ENCODE measurements at regions not wholly inside any gene's neighbourhood (a gene's known extent, or its start where the extent isn't known, plus 50 kb on each side); places are given as distances from the start of the nearest gene placed in this dataset.

DNA sequence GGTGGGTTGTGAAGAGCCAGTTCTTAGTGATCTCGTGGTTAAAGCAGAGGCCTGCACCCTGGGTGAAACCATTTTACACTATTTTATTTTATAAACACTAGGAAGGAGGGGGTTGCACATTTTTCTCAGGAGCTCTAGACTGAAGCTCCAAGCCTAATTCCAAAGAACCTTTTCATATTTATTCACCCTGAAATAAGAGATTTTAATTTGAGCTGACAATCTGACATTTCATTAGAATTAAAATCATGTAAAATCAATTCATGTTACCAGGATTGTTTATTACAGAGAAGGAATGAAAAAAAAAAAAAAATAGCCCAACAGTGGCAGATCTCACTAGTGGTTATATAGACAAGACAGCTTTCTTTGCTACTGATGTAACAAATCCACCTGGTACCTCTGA lies 222.5 kb upstream of the SOX4 start:
- no peak for DNase-seq
- no TSS peak for BruUV-seq (replicated peaks)
- intact Hi-C loops (cut with micrococcal nuclease; ENCODE audit: unreplicated experiment) = no loop called here
- TF ChIP-seq, protein P1, sequence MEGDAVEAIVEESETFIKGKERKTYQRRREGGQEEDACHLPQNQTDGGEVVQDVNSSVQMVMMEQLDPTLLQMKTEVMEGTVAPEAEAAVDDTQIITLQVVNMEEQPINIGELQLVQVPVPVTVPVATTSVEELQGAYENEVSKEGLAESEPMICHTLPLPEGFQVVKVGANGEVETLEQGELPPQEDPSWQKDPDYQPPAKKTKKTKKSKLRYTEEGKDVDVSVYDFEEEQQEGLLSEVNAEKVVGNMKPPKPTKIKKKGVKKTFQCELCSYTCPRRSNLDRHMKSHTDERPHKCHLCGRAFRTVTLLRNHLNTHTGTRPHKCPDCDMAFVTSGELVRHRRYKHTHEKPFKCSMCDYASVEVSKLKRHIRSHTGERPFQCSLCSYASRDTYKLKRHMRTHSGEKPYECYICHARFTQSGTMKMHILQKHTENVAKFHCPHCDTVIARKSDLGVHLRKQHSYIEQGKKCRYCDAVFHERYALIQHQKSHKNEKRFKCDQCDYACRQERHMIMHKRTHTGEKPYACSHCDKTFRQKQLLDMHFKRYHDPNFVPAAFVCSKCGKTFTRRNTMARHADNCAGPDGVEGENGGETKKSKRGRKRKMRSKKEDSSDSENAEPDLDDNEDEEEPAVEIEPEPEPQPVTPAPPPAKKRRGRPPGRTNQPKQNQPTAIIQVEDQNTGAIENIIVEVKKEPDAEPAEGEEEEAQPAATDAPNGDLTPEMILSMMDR (IDR thresholded peaks at IDR 0.05; ENCODE audit: unreplicated experiment) = no peak
- H3K4me3 Mint-ChIP-seq (ENCODE audit: low read depth, unreplicated experiment) = no peak overlapping the region
- CTCF ChIA-PET = interaction anchor here (0.6 to 1.7 kb wide), 4 partner anchors 12 to 216 kb away, joined by 3 to 4 read pairs (median 3); no protein-coding TSS in a partner anchor
- H3K27ac Mint-ChIP-seq (ENCODE audit: unreplicated experiment) = no peak overlapping the region
- H3K4me1 Mint-ChIP-seq (ENCODE audit: low read depth, unreplicated experiment) = peaks cover 9% of the 10 kb centered on the region
- no peaks in the 10 kb centered on the region for H3K27me3 Mint-ChIP-seq (ENCODE audit: unreplicated experiment)
- no peaks in the 10 kb centered on the region for H3K36me3 Mint-ChIP-seq (ENCODE audit: insufficient read depth, unreplicated experiment)
- no peaks in the 10 kb centered on the region for H3K9me3 Mint-ChIP-seq (ENCODE audit: low read depth, unreplicated experiment)

DNA sequence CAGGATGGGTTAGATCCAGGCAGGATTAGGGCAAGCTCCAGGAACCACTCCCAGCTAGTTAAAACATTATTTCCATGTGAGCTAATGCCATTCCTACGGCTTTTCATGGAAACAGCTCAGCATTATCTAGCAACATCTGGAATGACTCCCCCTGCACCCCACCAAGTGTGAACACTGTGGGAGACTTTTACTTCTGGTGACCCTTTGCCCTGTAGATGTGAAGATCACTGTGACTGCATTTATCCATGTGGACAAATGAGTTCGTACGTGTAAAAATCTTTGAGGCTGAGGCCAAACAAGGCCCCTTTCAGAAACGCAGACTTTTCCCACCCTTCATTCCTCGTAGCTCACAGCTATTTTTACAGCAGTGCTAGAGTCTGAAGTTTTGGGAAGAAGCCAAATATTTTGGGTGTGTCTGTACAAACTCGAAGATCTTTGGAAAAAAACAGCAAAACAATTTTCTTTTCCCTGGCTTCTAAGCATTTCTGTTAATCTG lies 221.8 kb upstream of the SOX4 start:
- DNase-seq = no peak
- H3K27me3 Mint-ChIP-seq (ENCODE audit: unreplicated experiment) = no peaks in the 10 kb centered on the region
- peaks cover 9% of the 10 kb centered on the region for H3K4me1 Mint-ChIP-seq (ENCODE audit: low read depth, unreplicated experiment)
- H3K36me3 Mint-ChIP-seq (ENCODE audit: insufficient read depth, unreplicated experiment) = no peaks in the 10 kb centered on the region
- no peak overlapping the region for H3K4me3 Mint-ChIP-seq (ENCODE audit: low read depth, unreplicated experiment)
- no peaks in the 10 kb centered on the region for H3K9me3 Mint-ChIP-seq (ENCODE audit: low read depth, unreplicated experiment)
- CTCF ChIA-PET = interaction anchor here (0.7 to 1.7 kb wide), 4 partner anchors 12 to 216 kb away, joined by 3 to 6 read pairs (median 4); no protein-coding TSS in a partner anchor
- TF ChIP-seq, protein P1 (IDR thresholded peaks at IDR 0.05; ENCODE audit: unreplicated experiment) = no peak
- H3K27ac Mint-ChIP-seq (ENCODE audit: unreplicated experiment) = no peak overlapping the region
- intact Hi-C loops (cut with micrococcal nuclease; ENCODE audit: unreplicated experiment) = no loop called here
- BruUV-seq (replicated peaks) = no TSS peak

DNA sequence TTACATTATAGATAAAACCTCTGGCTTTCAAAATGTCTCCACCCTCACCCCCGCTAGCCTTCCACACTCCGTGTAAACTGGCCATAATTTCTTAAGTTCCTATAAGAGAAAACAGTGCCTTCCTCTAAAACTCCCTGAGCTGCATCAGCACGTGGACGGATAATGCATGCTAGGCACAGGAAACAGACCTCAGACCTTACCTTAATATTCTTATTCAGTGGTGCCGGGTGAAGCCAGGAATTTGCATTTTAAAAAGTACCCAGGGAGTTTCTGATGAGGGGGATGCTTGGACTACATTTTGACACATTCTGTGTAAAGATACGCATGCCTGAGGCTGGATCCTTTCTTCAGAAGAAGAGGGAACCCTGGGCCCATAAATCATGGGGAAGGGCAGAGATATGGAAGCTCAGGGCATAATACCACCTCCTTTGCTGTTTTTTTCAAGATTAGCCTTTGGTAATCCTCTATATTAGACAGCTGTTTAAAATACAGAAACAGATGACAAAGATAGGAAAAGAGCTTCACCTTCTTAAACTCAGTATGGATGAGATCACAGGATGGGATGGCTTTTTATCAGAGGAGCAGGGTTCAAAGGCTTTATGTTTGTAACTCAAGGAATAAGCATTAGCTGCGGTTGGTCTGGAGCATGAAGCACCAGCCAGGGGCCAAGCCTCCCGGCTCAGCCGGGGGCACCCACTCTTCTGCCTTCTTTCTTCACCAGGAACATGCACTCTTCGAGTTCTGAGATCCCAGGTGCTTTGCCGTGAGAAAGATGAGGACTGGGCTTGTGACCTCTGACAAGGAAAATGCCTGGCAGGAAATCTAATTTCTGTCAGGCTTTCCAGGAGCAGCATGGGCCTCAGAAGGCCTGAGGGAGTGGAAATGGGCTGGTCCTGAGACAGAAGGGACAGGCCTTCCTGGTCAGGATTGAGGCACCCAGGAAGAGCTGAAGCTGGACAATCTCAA lies 218.1 kb upstream of the SOX4 start:
- Mint-ChIP-seq H3K9me3 (ENCODE audit: low read depth, unreplicated experiment) (no peaks in the 10 kb centered on the region), H3K4me1 (ENCODE audit: low read depth, unreplicated experiment) (peaks cover 21% of the 10 kb centered on the region), H3K36me3 (ENCODE audit: insufficient read depth, unreplicated experiment) (no peaks in the 10 kb centered on the region), H3K27ac (ENCODE audit: unreplicated experiment) (no peak overlapping the region), H3K27me3 (ENCODE audit: unreplicated experiment) (no peaks in the 10 kb centered on the region), H3K4me3 (ENCODE audit: low read depth, unreplicated experiment) (no peak overlapping the region)
- CTCF ChIA-PET = interaction anchor here (0.6 kb wide), 1 partner anchor 19 kb away, joined by 5 read pairs; no protein-coding TSS in a partner anchor
- TF ChIP-seq, protein P1 (IDR thresholded peaks at IDR 0.05; ENCODE audit: unreplicated experiment) = no peak
- BruUV-seq (replicated peaks) = no TSS peak
- intact Hi-C loops (cut with micrococcal nuclease; ENCODE audit: unreplicated experiment) = no loop called here
- no peak for DNase-seq

DNA sequence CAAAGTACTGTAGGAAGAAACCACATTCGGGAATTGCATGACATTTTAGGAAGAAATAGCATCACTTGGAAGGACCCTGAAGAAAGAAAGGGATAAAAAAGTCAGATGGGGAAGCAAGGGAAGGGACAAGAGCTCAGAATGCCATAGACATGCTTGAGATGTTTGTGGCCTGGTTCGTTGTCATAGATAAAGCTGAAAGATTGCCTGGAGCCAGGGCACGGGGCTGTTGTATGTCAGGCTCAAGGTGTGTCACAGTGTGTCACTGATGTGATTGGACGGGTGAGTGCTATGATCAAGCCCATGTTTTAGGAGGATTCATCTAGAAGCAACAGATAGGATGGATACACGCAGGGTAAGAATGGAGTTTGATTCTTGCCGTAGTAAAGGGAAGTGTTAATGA lies 216.2 kb upstream of the SOX4 start:
- intact Hi-C loops (cut with micrococcal nuclease; ENCODE audit: unreplicated experiment) = no loop called here
- Mint-ChIP-seq H3K9me3 (ENCODE audit: low read depth, unreplicated experiment) (no peaks in the 10 kb centered on the region), H3K27ac (ENCODE audit: unreplicated experiment) (no peak overlapping the region), H3K27me3 (ENCODE audit: unreplicated experiment) (no peaks in the 10 kb centered on the region), H3K4me3 (ENCODE audit: low read depth, unreplicated experiment) (no peak overlapping the region), H3K4me1 (ENCODE audit: low read depth, unreplicated experiment) (peaks cover 21% of the 10 kb centered on the region), H3K36me3 (ENCODE audit: insufficient read depth, unreplicated experiment) (peaks cover 6% of the 10 kb centered on the region)
- TF ChIP-seq, protein P1 (IDR thresholded peaks at IDR 0.05; ENCODE audit: unreplicated experiment) = no peak
- CTCF ChIA-PET = no interaction called here
- no TSS peak for BruUV-seq (replicated peaks)
- no peak for DNase-seq
